GM19025 (cell line): ENCODE measurements at regions not wholly inside any gene's neighbourhood (a gene's known extent, or its start where the extent isn't known, plus 50 kb on each side); places are given as distances from the start of the nearest gene placed in this dataset.

Source experiments
- ATAC-seq: cut with Tn5 transposase; IDR thresholded peaks from one replicate; pipeline ENCODE4 v1.9.1; 2021; ENCODE audit warnings: mild to moderate bottlenecking, low read depth, moderate library complexity; ENCODE audit not compliant: unreplicated experiment

- ATAC-seq, result peak; percentile 92
Observed at GRCh38 chr9:86836797-86837196, 110.5 kb downstream of the GAS1 start.

- ATAC-seq, result no peak
Observed at GRCh38 chr9:86836266-86836665, 111.0 kb downstream of the GAS1 start.

GRCh38 chr9:86830356-86830755 is 117.0 kb downstream of the GAS1 start:
- no peak for ATAC-seq

GRCh38 chr9:86829496-86830046 is 117.7 kb downstream of the GAS1 start:
- ATAC-seq, result no peak

- no peak for ATAC-seq
Observed at GRCh38 chr9:86828631-86829030, 118.7 kb downstream of the GAS1 start.

- ATAC-seq, result no peak
Observed at GRCh38 chr9:86827893-86828292, 119.4 kb downstream of the GAS1 start.

- ATAC-seq, result no peak
Observed at GRCh38 chr9:86825299-86825698, 122.0 kb downstream of the GAS1 start.

- ATAC-seq, result no peak
Observed at GRCh38 chr9:86822006-86822801, 125.1 kb downstream of the GAS1 start.

- no peak for ATAC-seq
Observed at GRCh38 chr9:86821006-86821845, 126.1 kb downstream of the GAS1 start.

GRCh38 chr9:86819552-86819951 is 127.8 kb downstream of the GAS1 start:
- ATAC-seq, result no peak

- ATAC-seq, result no peak
Observed at GRCh38 chr9:86818636-86819035, 128.7 kb downstream of the GAS1 start.

- no peak for ATAC-seq
Observed at GRCh38 chr9:86816868-86817267, 130.4 kb downstream of the GAS1 start.

- no peak for ATAC-seq
Observed at GRCh38 chr9:86816366-86816765, 130.9 kb downstream of the GAS1 start.

- no peak for ATAC-seq
Observed at GRCh38 chr9:86812616-86813015, 134.7 kb downstream of the GAS1 start.

- no peak for ATAC-seq
Observed at GRCh38 chr9:86809759-86810367, 137.4 kb downstream of the GAS1 start.

GRCh38 chr9:86809151-86809550 is 138.2 kb downstream of the GAS1 start:
- ATAC-seq, result no peak

GRCh38 chr9:86807367-86807976 is 139.8 kb downstream of the GAS1 start:
- ATAC-seq, result no peak

GRCh38 chr9:86804011-86804410 is 143.3 kb downstream of the GAS1 start:
- no peak for ATAC-seq

- ATAC-seq, result no peak
Observed at GRCh38 chr9:86802900-86803673, 144.2 kb downstream of the GAS1 start.

- ATAC-seq, result no peak
Observed at GRCh38 chr9:86801246-86801645, 146.1 kb downstream of the GAS1 start.
